ENCODE measurements at regions not wholly inside any gene's neighbourhood (a gene's known extent, or its start where the extent isn't known, plus 50 kb on each side); places are given as distances from the start of the nearest gene placed in this dataset.

GRCh38 chr3:40741729-40742128 lies 217.0 kb downstream of the ZNF621 start:
- no peak for DNase-seq (ENCODE audit: extremely low spot score)
- CTCF ChIA-PET = no interaction called here

DNA sequence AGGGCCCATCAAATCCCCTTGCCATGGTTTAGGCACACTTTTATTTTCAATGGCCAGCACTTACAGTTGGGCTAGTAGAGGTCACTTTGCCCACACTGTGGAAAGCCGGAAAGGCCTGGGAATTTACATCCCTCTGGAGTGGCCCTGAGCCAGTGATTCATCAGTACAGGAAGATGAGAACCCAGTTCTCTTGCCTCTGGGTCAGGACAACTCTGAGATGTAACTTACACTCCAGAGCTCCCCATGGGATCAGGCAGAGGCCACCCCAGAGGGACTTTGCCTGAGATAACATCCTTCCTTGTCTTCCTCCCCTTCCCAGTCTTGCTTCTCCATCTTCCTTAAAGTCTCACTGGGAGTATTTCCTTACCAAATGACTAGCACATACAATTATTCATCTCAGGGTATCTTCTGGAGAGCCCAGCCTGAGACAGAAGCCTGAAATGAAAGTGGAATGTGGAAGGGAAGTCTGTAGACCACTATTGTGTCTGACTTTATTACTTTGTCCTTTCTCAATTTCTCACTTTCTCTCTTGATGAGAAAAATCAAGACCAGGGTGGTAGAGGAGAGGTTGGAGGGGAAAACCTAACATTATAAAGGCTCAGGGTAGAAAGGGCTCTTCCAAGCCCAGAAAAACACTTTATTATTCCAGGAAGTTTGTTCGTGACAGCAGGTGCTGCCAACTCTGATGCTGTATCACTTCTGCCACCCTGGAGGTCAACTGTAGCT lies 220.8 kb downstream of the ZNF621 start:
- DNase-seq (ENCODE audit: extremely low spot score) = no peak
- TF ChIP-seq CTCF (IDR thresholded peaks at IDR 0.05; ENCODE audit: control extremely low read depth, extremely low read depth, low read depth, missing control alignments) = no peak
- CTCF ChIA-PET = no interaction called here
- POLR2A ChIA-PET = no interaction called here

More at GRCh38 chr3:40741729-40742128, 217.0 kb downstream of the ZNF621 start:
- TF ChIP-seq CTCF (IDR thresholded peaks at IDR 0.05; ENCODE audit: control extremely low read depth, extremely low read depth, low read depth, missing control alignments) = no peak
- POLR2A ChIA-PET = no interaction called here

- ChIA-PET POLR2A (no interaction called here), CTCF (no interaction called here)
- TF ChIP-seq CTCF (IDR thresholded peaks at IDR 0.05; ENCODE audit: control extremely low read depth, extremely low read depth, low read depth, missing control alignments) = no peak
- DNase-seq (ENCODE audit: extremely low spot score) = no peak
Observed at GRCh38 chr3:40751666-40752065, 226.9 kb downstream of the ZNF621 start.

GRCh38 chr3:40752492-40752891 lies 227.7 kb downstream of the ZNF621 start:
- POLR2A ChIA-PET = no interaction called here
- CTCF ChIA-PET = no interaction called here

DNA sequence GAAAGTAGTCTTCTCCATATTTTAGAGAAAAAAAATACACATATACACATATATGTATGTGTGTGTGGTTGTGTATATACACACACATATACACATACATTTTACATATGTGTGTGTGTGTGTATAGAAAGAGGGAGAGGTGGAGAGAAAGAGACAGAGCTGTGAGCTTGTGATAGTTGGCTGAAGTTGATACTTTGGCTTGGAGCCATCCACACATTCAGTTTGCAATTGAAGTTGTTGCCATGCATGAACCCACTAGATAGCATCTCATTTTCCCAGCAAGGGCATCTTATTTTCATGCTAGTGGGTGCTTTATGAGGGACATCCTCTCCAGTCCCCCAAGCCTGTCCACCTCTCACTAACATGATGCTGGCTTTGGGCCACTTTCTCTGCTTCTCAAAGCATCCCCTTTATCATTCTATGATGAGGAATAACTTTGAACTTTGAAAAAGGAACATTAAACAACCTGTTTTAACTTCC lies 228.6 kb downstream of the ZNF621 start:
- no peak for TF ChIP-seq CTCF (IDR thresholded peaks at IDR 0.05; ENCODE audit: control extremely low read depth, extremely low read depth, low read depth, missing control alignments)
- CTCF ChIA-PET = interaction anchor here (1.0 kb wide), 1 partner anchor 18 kb away, joined by 3 read pairs; no protein-coding TSS in a partner anchor
- no peak for DNase-seq (ENCODE audit: extremely low spot score)
- POLR2A ChIA-PET = no interaction called here

More at GRCh38 chr3:40752492-40752891, 227.7 kb downstream of the ZNF621 start:
- TF ChIP-seq CTCF (IDR thresholded peaks at IDR 0.05; ENCODE audit: control extremely low read depth, extremely low read depth, low read depth, missing control alignments) = no peak
- DNase-seq (ENCODE audit: extremely low spot score) = no peak

DNA sequence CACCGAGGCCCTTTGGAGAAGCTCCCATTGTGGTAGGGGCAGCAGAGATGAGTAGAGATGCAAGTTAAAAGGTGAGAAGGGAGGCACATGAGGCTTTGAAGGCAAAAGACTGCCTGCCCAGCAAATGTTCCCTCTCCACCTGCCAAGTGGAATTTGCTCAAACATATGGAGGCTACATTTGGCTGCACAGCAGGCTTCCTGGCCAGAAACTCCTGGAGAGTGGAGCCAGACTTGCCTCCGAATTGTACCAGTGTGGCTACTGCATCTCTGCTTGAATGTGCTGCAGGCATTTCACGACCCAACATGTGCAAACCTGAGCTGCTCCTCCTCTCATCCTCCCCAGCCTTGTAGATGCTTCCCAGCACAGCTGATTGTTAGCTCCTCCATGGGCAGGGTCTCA lies 229.2 kb downstream of the ZNF621 start:
- CTCF ChIA-PET = interaction anchor here (1.0 kb wide), 1 partner anchor 18 kb away, joined by 3 read pairs; no protein-coding TSS in a partner anchor
- no peak for DNase-seq (ENCODE audit: extremely low spot score)

More for the DNA sequence above, 229.2 kb downstream of the ZNF621 start:
- POLR2A ChIA-PET = no interaction called here
- TF ChIP-seq CTCF (IDR thresholded peaks at IDR 0.05; ENCODE audit: control extremely low read depth, extremely low read depth, low read depth, missing control alignments) = no peak

Data from GM10248 (cell line).